DND-41 (cell line): ENCODE measurements at regions not wholly inside any gene's neighbourhood (a gene's known extent, or its start where the extent isn't known, plus 50 kb on each side); places are given as distances from the start of the nearest gene placed in this dataset.

Experiments used
- EZH2 ChIP-seq: IDR thresholded peaks from 3 replicates; pipeline ENCODE4 v1.6.1; 2012; ENCODE audit warnings: borderline replicate concordance, low read depth, mild to moderate bottlenecking, moderate library complexity, low read length, inconsistent platforms; ENCODE audit not compliant: severe bottlenecking
- TF ChIP-seq, protein P1 (sequence below): IDR thresholded peaks from 2 replicates; pipeline ENCODE4 v1.5.1; 2012; ENCODE audit warnings: borderline replicate concordance, low read length, moderate library complexity, mild to moderate bottlenecking; ENCODE audit not compliant: poor library complexity, severe bottlenecking; ENCODE audit errors: extremely low read depth

DNA sequence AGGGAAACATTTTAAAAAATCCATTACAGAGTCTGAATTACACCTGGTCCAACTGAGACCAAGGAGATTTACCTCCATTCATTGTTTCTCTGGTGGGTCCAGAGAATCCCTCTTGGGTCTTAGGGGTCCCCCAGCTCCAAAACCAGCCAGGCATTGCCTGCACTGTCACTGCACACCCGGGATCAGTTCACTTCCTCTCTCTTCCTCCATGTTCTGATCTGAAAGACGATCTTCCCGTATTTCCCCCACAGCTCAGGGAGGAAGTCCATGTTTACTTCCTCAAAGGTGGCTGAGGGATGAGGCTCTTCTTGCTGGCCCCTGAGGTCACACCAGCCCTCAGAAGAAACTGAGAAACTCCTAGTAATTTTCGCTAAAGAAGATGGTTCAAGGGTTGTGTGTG, 159.7 kb downstream of the BMP7 start:
- TF ChIP-seq, protein P1, sequence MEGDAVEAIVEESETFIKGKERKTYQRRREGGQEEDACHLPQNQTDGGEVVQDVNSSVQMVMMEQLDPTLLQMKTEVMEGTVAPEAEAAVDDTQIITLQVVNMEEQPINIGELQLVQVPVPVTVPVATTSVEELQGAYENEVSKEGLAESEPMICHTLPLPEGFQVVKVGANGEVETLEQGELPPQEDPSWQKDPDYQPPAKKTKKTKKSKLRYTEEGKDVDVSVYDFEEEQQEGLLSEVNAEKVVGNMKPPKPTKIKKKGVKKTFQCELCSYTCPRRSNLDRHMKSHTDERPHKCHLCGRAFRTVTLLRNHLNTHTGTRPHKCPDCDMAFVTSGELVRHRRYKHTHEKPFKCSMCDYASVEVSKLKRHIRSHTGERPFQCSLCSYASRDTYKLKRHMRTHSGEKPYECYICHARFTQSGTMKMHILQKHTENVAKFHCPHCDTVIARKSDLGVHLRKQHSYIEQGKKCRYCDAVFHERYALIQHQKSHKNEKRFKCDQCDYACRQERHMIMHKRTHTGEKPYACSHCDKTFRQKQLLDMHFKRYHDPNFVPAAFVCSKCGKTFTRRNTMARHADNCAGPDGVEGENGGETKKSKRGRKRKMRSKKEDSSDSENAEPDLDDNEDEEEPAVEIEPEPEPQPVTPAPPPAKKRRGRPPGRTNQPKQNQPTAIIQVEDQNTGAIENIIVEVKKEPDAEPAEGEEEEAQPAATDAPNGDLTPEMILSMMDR = no peak
- TF ChIP-seq EZH2 = no peak
